IPS DF 6.9 (cell line): ENCODE measurements at regions not wholly inside any gene's neighbourhood (a gene's known extent, or its start where the extent isn't known, plus 50 kb on each side); places are given as distances from the start of the nearest gene placed in this dataset.
"Not testable (repeated sequence)": the region's sequence is repeated elsewhere in the genome, so short reads cannot be mapped to it uniquely, and the experiment has no call there.

Experiments
- DNase-seq: peaks from one replicate; pipeline ENCODE4 v3.0.0-alpha.2; 2013; ENCODE audit warnings: low read depth, low spot score
- H3K27ac ChIP-seq: one replicate; pipeline ENCODE4 v1.5.1; 2013; ENCODE audit warnings: low read length, control low read depth
- H3K27me3 ChIP-seq: 2 replicates; pipeline ENCODE4 v1.6.1; 2013; ENCODE audit warnings: mild to moderate bottlenecking, low read length; ENCODE audit not compliant: control insufficient read depth, insufficient read depth
- H3K36me3 ChIP-seq: 2 replicates; pipeline ENCODE4 v1.6.1; 2013; ENCODE audit warnings: low read length; ENCODE audit not compliant: control insufficient read depth, insufficient read depth
- H3K4me1 ChIP-seq: 2 replicates; pipeline ENCODE4 v1.6.1; 2013; ENCODE audit warnings: low read length; ENCODE audit not compliant: control insufficient read depth, insufficient read depth
- H3K4me3 ChIP-seq: 2 replicates; pipeline ENCODE4 v1.5.1; 2013; ENCODE audit warnings: mild to moderate bottlenecking, low read length
- H3K9me3 ChIP-seq: 2 replicates; pipeline ENCODE4 v1.6.1; 2013; ENCODE audit warnings: low read length, inconsistent platforms; ENCODE audit not compliant: control insufficient read depth, insufficient read depth
- whole genome bisulfite sequencing: extraction: QIAGEN DNeasy Blood & Tissue Kit; methylation state at CpG from one replicate; pipeline ENCODE4 v1.1.7; 2013; ENCODE audit warnings: mixed read lengths, missing lambda C conversion rate; ENCODE audit not compliant: insufficient read length, insufficient coverage; 5-methylcytosine and 5-hydroxymethylcytosine counted together

DNA sequence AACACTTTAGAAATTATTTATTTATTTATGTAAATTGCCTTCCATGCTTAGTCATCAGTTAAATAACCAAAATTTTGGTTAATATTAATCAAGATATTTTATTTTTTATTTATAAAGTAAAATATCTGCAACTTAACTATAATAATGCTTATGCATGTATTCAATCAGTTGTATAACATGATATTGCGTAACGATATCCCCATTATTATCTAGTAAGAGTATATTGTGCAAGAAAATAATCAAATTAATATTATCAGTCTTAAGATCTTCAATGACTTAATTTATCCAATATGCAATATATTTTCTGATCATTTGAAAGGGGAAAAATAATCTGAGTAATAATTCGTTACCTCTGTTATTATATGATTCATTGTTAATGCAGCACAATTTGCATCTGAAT lies 596.7 kb downstream of the GABRG1 start:
- no peak overlapping the region for H3K4me3 ChIP-seq
- no peaks in the 10 kb centered on the region for H3K27me3 ChIP-seq
- no peak overlapping the region for H3K27ac ChIP-seq
- no peaks in the 10 kb centered on the region; the same call in 1 of the 2 replicates for H3K9me3 ChIP-seq
- no peaks in the 10 kb centered on the region for H3K4me1 ChIP-seq
- WGBS, result no CpG with 5 or more reads among the region's 3 CpGs
- DNase-seq, result no peak
- no peaks in the 10 kb centered on the region for H3K36me3 ChIP-seq

DNA sequence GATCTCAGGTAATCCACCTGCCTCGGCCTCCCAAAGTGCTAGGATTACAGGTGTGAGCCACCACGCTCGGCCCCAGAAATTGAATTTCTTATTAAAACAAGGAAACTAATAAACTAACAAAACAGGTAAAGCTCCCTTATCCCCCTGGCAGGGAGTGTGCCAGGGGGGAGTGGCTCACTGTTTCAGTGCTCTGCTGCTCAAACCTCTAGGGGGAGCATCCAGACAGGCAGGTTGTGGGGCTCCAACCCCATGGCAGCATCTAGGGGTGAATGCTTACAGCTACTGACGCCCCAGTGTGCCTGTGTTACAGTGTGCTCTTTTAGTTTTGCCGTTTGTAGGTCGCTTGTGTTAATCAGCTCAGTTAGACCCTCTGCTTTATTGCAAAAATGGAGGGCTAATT lies 605.0 kb downstream of the GABRG1 start:
- no CpG with 5 or more reads among the region's 6 CpGs for WGBS
- no peaks in the 10 kb centered on the region for H3K4me1 ChIP-seq
- no peak overlapping the region for H3K27ac ChIP-seq
- DNase-seq, result no peak
- no peaks in the 10 kb centered on the region for H3K27me3 ChIP-seq
- H3K36me3 ChIP-seq, result no peaks in the 10 kb centered on the region
- no peak overlapping the region for H3K4me3 ChIP-seq
- peaks cover 1% of the 10 kb centered on the region; the same call in 1 of the 2 replicates for H3K9me3 ChIP-seq

DNA sequence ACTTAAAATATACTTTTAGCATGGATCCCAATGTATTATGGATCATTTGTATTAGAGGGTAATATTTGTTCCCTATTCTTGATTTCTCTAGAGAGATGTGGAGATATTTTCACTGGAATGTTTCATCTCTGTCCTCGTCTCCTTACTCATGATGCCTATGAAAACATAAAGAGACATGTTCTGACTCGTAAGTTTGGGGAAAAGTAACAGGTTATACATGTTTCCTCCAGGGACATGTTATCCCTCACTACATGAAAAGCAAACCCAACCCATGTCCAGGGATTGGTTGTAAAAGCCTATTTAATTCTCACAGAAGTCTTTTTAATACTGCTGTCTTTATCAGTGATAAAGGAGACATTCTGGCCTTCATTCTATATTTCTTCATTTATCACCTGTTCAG lies 621.4 kb downstream of the GABRG1 start:
- no peaks in the 10 kb centered on the region for H3K36me3 ChIP-seq
- H3K27ac ChIP-seq, result no peak overlapping the region
- no peaks in the 10 kb centered on the region for H3K9me3 ChIP-seq
- no peak overlapping the region for H3K4me3 ChIP-seq
- H3K4me1 ChIP-seq, result no peaks in the 10 kb centered on the region
- WGBS, result no CpG with 5 or more reads among the region's 2 CpGs
- DNase-seq, result no peak
- no peaks in the 10 kb centered on the region for H3K27me3 ChIP-seq

DNA sequence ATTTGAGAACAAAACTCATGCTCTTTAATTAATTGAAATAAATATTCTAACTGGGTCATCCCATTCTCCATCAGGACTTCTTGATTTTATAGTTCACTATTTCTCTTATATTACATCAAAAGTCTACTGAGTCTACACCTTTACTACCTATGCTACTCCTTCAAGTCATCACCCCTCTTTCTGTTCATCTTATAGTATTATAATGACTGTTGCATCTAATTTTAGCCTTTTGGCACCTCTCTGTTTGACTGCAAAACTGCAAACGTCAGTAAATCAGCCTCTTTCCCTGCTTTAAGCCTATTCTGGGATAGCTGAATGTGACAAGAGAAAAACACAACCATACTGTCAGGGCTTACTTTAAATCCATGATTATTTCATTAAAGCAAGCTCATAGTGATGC lies 639.1 kb downstream of the GABRG1 start:
- DNase-seq, result no peak
- Histone ChIP-seq H3K4me1 (no peaks in the 10 kb centered on the region), H3K36me3 (no peaks in the 10 kb centered on the region), H3K27me3 (no peaks in the 10 kb centered on the region), H3K27ac (no peak overlapping the region), H3K9me3 (no peaks in the 10 kb centered on the region), H3K4me3 (no peak overlapping the region)
- WGBS, result no CpG with 5 or more reads among the region's 1 CpG

DNA sequence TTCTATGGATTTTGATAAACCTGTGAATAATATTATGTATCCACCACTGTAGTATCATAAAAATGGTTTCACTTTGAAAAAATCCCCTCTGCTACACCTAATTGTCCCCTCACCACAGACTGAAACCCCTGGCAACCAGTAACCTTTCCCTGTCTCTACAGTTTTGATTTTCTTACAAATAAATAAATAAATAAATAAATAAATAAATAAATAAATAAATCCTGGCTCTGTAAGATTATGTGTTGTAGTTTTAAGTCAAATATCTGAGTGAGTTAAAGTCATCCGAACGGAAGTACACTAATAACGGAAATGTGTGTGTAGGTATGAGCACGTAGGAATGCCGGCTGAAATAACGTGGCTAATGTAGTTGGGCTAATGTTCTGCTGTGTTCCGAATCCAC lies 641.5 kb downstream of the GABRG1 start:
- no CpG with 5 or more reads among the region's 7 CpGs for WGBS
- Histone ChIP-seq H3K27me3 (no peaks in the 10 kb centered on the region), H3K4me1 (no peaks in the 10 kb centered on the region), H3K36me3 (no peaks in the 10 kb centered on the region), H3K4me3 (no peak overlapping the region), H3K9me3 (no peaks in the 10 kb centered on the region), H3K27ac (no peak overlapping the region)
- no peak for DNase-seq

DNA sequence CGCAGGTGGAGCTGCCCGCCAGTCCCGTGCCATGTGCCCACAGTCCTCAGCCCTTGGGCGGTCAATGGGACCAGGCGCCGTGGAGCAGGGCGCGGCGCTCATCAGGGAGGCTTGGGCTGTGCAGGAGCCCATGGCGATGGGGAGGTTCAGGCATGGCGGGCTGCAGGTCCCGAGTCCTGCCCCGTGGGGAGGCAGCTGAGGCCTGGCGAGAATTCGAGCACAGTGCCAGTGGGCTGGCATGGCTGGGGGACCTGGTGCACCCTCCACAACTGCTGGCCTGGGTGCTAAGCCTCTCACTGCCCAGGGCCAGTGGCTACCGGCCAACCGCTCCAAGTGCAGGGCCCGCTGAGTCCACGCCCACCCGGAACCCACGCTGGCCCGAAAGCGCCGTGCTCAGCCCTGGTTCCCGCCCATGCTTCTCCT lies 646.5 kb downstream of the GABRG1 start:
- no peak overlapping the region for H3K4me3 ChIP-seq
- H3K9me3 ChIP-seq, result peaks cover 1% of the 10 kb centered on the region
- WGBS, result no CpG with 5 or more reads among the region's 25 CpGs
- H3K36me3 ChIP-seq, result no peaks in the 10 kb centered on the region
- no peaks in the 10 kb centered on the region for H3K4me1 ChIP-seq
- H3K27me3 ChIP-seq, result no peaks in the 10 kb centered on the region
- no peak overlapping the region for H3K27ac ChIP-seq
- DNase-seq, result no peak

DNA sequence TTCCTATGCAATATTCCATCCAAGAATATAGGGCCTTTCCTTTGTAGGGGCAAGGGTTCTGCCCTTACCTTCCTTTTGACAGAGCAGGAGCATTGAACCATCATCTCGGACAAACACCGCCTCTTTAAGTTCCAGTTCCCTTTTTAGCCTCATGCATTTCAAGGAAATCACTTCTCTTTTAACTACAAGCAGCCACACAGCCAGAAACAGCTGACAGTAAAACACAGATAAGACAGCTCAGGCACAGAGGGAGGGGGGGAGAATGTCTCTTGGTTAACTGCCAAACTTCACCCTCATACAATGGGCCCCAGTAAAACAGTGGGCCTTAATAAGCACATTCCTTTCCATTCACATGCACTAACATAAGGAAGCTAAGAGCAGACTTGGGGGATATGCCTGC lies 648.3 kb downstream of the GABRG1 start:
- H3K27ac ChIP-seq, result no peak overlapping the region
- no CpG with 5 or more reads among the region's 2 CpGs for WGBS
- H3K27me3 ChIP-seq, result no peaks in the 10 kb centered on the region

DNA sequence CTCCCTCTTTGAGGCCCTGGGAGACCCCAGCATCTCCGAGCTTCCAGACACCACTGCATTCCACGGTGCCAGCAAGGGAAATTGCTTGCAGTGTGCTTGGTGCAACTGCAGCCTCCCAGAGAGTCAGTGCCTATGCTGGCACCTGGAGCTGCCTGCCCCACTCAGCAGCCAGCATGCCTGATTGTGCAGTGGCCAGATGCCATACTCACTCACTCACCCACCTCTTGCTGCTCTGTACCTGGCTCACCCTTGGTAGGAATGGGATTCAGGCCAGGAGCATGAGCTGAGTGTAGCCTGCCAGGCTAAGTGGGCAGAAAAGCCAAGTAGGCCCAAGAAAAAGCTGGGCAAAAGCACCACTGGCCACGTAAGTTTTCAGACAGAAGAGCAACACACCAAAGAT lies 651.4 kb downstream of the GABRG1 start:
- no peak overlapping the region for H3K4me3 ChIP-seq
- DNase-seq, result no peak
- WGBS, result no CpG with 5 or more reads among the region's 3 CpGs
- H3K36me3 ChIP-seq, result no peaks in the 10 kb centered on the region
- H3K4me1 ChIP-seq, result no peaks in the 10 kb centered on the region
- H3K27me3 ChIP-seq, result no peaks in the 10 kb centered on the region
- peaks cover 4% of the 10 kb centered on the region for H3K9me3 ChIP-seq
- H3K27ac ChIP-seq, result no peak overlapping the region

More for the DNA sequence above, 648.3 kb downstream of the GABRG1 start:
- no peak for DNase-seq
- no peaks in the 10 kb centered on the region for H3K36me3 ChIP-seq
- H3K9me3 ChIP-seq, result peaks cover 4% of the 10 kb centered on the region
- H3K4me1 ChIP-seq, result no peaks in the 10 kb centered on the region
- no peak overlapping the region for H3K4me3 ChIP-seq

DNA sequence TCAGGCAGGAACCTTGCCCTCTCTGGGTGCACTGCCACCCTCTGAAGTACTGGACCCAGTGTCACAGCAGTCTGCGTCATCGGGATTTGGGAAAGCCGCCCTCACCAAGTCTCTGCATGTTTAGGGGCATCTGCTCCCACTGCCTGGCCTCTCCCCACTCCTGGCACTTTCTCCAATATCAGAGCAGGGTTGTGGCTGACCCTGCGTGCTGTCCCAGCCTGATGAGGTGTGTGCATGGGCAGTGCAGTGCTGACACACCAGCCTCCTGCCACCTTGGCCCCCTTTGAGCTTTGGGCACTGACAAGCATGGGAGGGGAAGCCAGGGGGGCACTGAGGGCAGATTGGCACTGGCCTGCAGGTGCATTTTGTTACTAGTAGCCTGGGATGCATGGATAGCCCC lies 652.5 kb downstream of the GABRG1 start:
- no peak for DNase-seq
- no peaks in the 10 kb centered on the region for H3K27me3 ChIP-seq
- H3K9me3 ChIP-seq, result peaks cover 3% of the 10 kb centered on the region
- WGBS, result no CpG with 5 or more reads among the region's 4 CpGs
- H3K4me3 ChIP-seq, result no peak overlapping the region
- H3K27ac ChIP-seq, result no peak overlapping the region
- no peaks in the 10 kb centered on the region for H3K36me3 ChIP-seq
- H3K4me1 ChIP-seq, result no peaks in the 10 kb centered on the region

DNA sequence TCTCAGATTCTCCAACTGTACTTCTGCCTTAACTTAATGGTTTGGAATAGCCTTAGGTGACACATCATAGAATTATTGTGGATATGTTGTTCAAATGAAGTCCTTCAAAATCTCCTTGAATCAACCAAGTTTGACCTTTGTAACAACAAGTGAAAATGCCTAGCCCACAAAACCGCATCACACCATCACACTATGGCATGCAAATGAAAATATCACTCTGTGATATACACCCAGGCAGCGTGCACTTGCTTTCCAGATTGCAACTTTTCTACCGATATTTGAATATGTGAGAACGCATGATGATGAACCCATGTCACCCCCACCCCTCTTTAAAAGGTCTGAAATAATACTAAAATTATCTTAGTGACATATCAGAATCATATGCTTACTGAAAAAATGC lies 656.7 kb downstream of the GABRG1 start:
- no peaks in the 10 kb centered on the region for H3K36me3 ChIP-seq
- no peak overlapping the region for H3K4me3 ChIP-seq
- no peak for DNase-seq
- H3K4me1 ChIP-seq, result no peaks in the 10 kb centered on the region
- H3K27ac ChIP-seq, result no peak overlapping the region
- H3K9me3 ChIP-seq, result peaks cover 3% of the 10 kb centered on the region; the same call in 1 of the 2 replicates
- H3K27me3 ChIP-seq, result no peaks in the 10 kb centered on the region
- no CpG with 5 or more reads among the region's 4 CpGs for WGBS

DNA sequence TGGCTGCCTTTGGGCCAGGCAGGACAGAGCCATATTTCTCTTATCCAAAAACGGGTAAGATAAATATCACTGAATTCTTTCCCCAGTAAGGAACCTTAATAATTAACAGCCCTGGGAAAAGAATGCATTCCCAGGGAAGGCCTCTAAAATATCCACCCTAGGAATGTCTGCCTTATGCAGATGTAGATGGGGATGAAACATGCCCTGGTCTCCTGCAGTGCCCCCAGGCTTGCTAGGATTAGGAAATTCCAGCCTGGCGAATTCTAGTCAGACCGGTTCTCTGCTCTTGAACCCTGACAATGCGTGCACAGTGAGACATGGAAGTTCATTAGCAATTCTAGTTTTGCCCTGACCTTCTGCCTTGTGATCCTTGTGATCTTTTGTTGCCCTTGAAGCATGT lies 663.7 kb downstream of the GABRG1 start:
- H3K27me3 ChIP-seq, H3K4me1 ChIP-seq, H3K27ac ChIP-seq, H3K9me3 ChIP-seq, H3K4me3 ChIP-seq, H3K36me3 ChIP-seq, DNase-seq: not testable (repeated sequence)
- no CpG with 5 or more reads among the region's 4 CpGs for WGBS
